ENCODE measurements at regions not wholly inside any gene's neighbourhood (a gene's known extent, or its start where the extent isn't known, plus 50 kb on each side); places are given as distances from the start of the nearest gene placed in this dataset.
"Not testable (repeated sequence)": the region's sequence is repeated elsewhere in the genome, so short reads cannot be mapped to it uniquely, and the experiment has no call there.

GRCh38 chrX:66833426-66833825, 194.5 kb upstream of the EDA2R start:
- Histone ChIP-seq H3K36me3 (ENCODE audit: control insufficient read depth in 1 of 2, insufficient read depth in 2 of 2, low read length in 2 of 2) (no peaks in the 10 kb centered on the region), H3K9me3 (ENCODE audit: control insufficient read depth in 1 of 2, low read length in 2 of 2) (peaks cover 0 to 3% of the 10 kb centered on the region in 2 donors), H3K27me3 (ENCODE audit: control insufficient read depth in 1 of 2, insufficient read depth in 2 of 2, low read length in 2 of 2) (no peaks in the 10 kb centered on the region), H3K9ac (ENCODE audit: low read depth in 1 of 2, low read length in 2 of 2) (no peak overlapping the region), H3K27ac (ENCODE audit: low read depth, low read length) (no peak overlapping the region), H3K4me3 (ENCODE audit: low read depth in 1 of 2, low read length in 2 of 2) (no peak overlapping the region), H3K4me1 (ENCODE audit: control insufficient read depth in 1 of 2, insufficient read depth in 2 of 2, low read length in 2 of 2) (no peaks in the 10 kb centered on the region)

- Histone ChIP-seq H3K4me3 (ENCODE audit: low read depth in 1 of 2, low read length in 2 of 2) (no peak overlapping the region), H3K27me3 (ENCODE audit: control insufficient read depth in 1 of 2, insufficient read depth in 2 of 2, low read length in 2 of 2) (no peaks in the 10 kb centered on the region)
Observed at GRCh38 chrX:66815227-66815626, 176.3 kb upstream of the EDA2R start.

DNA sequence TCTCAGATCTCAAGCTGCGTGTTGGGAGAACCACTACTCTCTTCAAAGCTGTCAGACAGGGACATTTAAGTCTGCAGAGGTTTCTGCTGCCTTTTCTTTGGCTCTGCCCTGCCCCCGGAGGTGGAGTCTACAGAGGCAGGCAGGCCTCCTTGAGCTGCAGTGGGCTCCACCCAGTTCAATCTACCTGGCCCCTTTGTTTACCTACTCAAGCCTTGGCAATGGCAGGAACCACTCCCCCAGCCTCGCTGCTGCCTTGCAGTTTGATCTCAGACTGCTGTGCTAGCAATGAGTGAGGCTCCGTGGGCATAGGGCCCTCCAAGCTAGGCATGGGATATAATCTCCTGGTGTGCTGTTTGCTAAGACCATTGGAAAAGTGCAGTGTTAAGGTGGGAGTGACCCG, 155.6 kb upstream of the EDA2R start:
- H3K9me3 ChIP-seq (ENCODE audit: control insufficient read depth in 1 of 2, low read length in 2 of 2); H3K4me1 ChIP-seq (ENCODE audit: control insufficient read depth in 1 of 2, insufficient read depth in 2 of 2, low read length in 2 of 2); H3K36me3 ChIP-seq (ENCODE audit: control insufficient read depth in 1 of 2, insufficient read depth in 2 of 2, low read length in 2 of 2); H3K27me3 ChIP-seq (ENCODE audit: control insufficient read depth in 1 of 2, insufficient read depth in 2 of 2, low read length in 2 of 2); H3K27ac ChIP-seq (ENCODE audit: low read depth, low read length); H3K9ac ChIP-seq (ENCODE audit: low read depth in 1 of 2, low read length in 2 of 2); H3K4me3 ChIP-seq (ENCODE audit: low read depth in 1 of 2, low read length in 2 of 2): not testable (repeated sequence)

More at GRCh38 chrX:66815227-66815626, 176.3 kb upstream of the EDA2R start:
- no peaks in the 10 kb centered on the region for H3K9me3 ChIP-seq (ENCODE audit: control insufficient read depth in 1 of 2, low read length in 2 of 2)
- no peaks in the 10 kb centered on the region for H3K4me1 ChIP-seq (ENCODE audit: control insufficient read depth in 1 of 2, insufficient read depth in 2 of 2, low read length in 2 of 2)
- H3K27ac ChIP-seq (ENCODE audit: low read depth, low read length) = no peak overlapping the region
- H3K9ac ChIP-seq (ENCODE audit: low read depth in 1 of 2, low read length in 2 of 2) = no peak overlapping the region
- H3K36me3 ChIP-seq (ENCODE audit: control insufficient read depth in 1 of 2, insufficient read depth in 2 of 2, low read length in 2 of 2) = no peaks in the 10 kb centered on the region

DNA sequence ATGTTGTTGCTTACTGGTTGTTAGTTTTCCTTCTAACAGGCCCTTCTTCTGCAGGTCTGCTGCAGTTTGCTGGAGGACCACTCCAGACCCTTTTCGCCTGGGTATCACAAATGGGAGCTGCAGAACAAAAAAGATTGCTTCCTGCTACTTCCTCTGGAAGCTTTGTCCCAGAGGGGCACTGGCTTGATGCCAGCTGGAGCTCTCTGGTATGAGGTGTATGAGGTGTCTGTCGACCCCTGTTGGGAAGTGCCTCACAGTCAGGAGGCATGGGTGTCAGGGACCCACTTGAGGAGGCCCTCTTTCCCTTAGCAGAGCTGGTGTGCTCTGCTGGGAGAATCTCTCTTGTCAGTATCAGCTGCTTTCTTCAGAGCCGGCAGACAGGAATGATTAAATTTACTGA, 127.4 kb upstream of the EDA2R start:
- no peaks in the 10 kb centered on the region for H3K27me3 ChIP-seq (ENCODE audit: control insufficient read depth in 1 of 2, insufficient read depth in 2 of 2, low read length in 2 of 2)
- H3K27ac ChIP-seq (ENCODE audit: low read depth, low read length) = no peak overlapping the region
- no peaks in the 10 kb centered on the region for H3K36me3 ChIP-seq (ENCODE audit: control insufficient read depth in 1 of 2, insufficient read depth in 2 of 2, low read length in 2 of 2)
- H3K4me3 ChIP-seq (ENCODE audit: low read depth in 1 of 2, low read length in 2 of 2) = no peak overlapping the region
- H3K4me1 ChIP-seq (ENCODE audit: control insufficient read depth in 1 of 2, insufficient read depth in 2 of 2, low read length in 2 of 2) = no peaks in the 10 kb centered on the region
- H3K9ac ChIP-seq (ENCODE audit: low read depth in 1 of 2, low read length in 2 of 2) = no peak overlapping the region
- H3K9me3 ChIP-seq (ENCODE audit: control insufficient read depth in 1 of 2, low read length in 2 of 2) = no peaks in the 10 kb centered on the region

DNA sequence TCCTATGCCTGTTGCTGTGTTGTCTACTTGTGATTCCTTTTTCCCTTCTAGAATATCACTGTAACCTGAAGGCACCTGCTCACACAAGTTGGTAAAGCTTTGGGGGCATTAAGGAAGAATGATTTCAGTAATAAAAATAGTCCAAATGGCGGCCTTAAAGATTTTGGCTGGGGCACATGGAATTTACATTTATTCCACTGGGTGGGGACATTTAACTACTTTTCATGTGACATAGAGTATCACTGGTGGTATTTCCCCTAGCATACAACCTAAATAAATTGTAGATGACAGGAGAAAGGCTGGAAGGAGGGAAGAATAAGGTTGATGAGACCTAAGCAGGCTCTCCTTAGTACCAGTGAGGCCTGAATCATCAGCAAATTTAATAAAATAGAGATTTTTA, 121.8 kb upstream of the EDA2R start:
- H3K27me3 ChIP-seq (ENCODE audit: control insufficient read depth in 1 of 2, insufficient read depth in 2 of 2, low read length in 2 of 2) = no peaks in the 10 kb centered on the region

DNA sequence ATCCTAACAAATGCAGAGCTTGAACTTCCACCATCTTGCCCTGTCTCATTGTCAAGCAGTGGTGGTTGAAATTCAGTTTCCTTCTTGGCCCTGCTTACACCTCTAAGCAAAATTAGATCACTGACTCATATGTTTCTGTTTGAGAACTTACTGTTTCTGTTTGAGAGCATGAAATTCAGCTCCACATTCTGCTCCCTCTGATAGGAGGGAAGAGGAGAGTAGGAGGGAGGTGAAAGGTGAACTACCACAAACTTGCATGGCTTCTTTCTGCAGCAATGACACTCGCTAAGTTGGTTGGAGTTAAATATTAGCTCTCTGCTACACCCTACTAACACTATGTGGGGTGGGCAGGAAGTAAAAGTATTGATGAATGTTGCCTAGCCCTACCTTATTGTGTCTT, 117.8 kb upstream of the EDA2R start:
- H3K4me1 ChIP-seq (ENCODE audit: control insufficient read depth in 1 of 2, insufficient read depth in 2 of 2, low read length in 2 of 2) = no peaks in the 10 kb centered on the region
- no peak overlapping the region for H3K9ac ChIP-seq (ENCODE audit: low read depth in 1 of 2, low read length in 2 of 2)
- H3K4me3 ChIP-seq (ENCODE audit: low read depth in 1 of 2, low read length in 2 of 2) = no peak overlapping the region
- no peaks in the 10 kb centered on the region for H3K36me3 ChIP-seq (ENCODE audit: control insufficient read depth in 1 of 2, insufficient read depth in 2 of 2, low read length in 2 of 2)
- no peaks in the 10 kb centered on the region for H3K9me3 ChIP-seq (ENCODE audit: control insufficient read depth in 1 of 2, low read length in 2 of 2)
- no peaks in the 10 kb centered on the region for H3K27me3 ChIP-seq (ENCODE audit: control insufficient read depth in 1 of 2, insufficient read depth in 2 of 2, low read length in 2 of 2)
- no peak overlapping the region for H3K27ac ChIP-seq (ENCODE audit: low read depth, low read length)

More for the DNA sequence above, 121.8 kb upstream of the EDA2R start:
- no peak overlapping the region for H3K9ac ChIP-seq (ENCODE audit: low read depth in 1 of 2, low read length in 2 of 2)
- no peak overlapping the region for H3K4me3 ChIP-seq (ENCODE audit: low read depth in 1 of 2, low read length in 2 of 2)
- H3K9me3 ChIP-seq (ENCODE audit: control insufficient read depth in 1 of 2, low read length in 2 of 2) = no peaks in the 10 kb centered on the region
- no peaks in the 10 kb centered on the region for H3K36me3 ChIP-seq (ENCODE audit: control insufficient read depth in 1 of 2, insufficient read depth in 2 of 2, low read length in 2 of 2)
- no peak overlapping the region for H3K27ac ChIP-seq (ENCODE audit: low read depth, low read length)
- no peaks in the 10 kb centered on the region for H3K4me1 ChIP-seq (ENCODE audit: control insufficient read depth in 1 of 2, insufficient read depth in 2 of 2, low read length in 2 of 2)

DNA sequence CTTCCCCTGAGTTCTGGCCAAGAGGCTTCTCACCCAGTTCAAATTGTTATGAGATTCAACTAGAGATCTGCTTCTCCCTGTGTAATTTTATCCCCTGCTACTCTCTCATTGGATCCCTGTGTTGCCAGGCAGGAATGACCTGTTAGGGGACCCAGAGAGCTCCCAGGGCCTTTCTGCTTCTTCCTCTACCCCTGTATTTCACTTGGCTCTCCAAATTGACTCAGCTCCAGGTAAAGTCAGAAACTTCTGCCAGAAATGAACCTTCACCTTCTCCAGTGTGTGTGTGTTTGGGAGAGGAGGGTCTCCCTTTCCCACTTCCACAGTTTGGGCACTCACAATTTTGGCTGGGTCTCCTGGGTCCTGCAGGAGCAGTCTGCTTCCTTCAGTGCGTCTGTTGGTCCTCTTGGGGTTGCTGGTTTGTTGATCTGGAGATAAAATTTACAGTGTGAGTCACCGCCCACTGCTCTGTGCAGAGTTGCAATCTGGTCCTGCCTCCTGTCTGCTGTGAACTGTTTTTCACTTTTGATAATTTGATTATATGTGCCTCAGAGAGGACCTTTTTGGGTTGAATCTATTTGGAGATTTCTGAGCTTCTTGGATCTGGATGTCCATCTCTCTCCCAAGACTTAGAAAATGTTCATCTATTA, 112.4 kb upstream of the EDA2R start:
- Histone ChIP-seq H3K27ac (ENCODE audit: low read depth, low read length) (no peak overlapping the region), H3K27me3 (ENCODE audit: control insufficient read depth in 1 of 2, insufficient read depth in 2 of 2, low read length in 2 of 2) (no peaks in the 10 kb centered on the region), H3K9ac (ENCODE audit: low read depth in 1 of 2, low read length in 2 of 2) (no peak overlapping the region), H3K36me3 (ENCODE audit: control insufficient read depth in 1 of 2, insufficient read depth in 2 of 2, low read length in 2 of 2) (no peaks in the 10 kb centered on the region), H3K4me3 (ENCODE audit: low read depth in 1 of 2, low read length in 2 of 2) (no peak overlapping the region), H3K9me3 (ENCODE audit: control insufficient read depth in 1 of 2, low read length in 2 of 2) (no peaks in the 10 kb centered on the region), H3K4me1 (ENCODE audit: control insufficient read depth in 1 of 2, insufficient read depth in 2 of 2, low read length in 2 of 2) (no peaks in the 10 kb centered on the region)

- not testable (repeated sequence) for H3K36me3 ChIP-seq (ENCODE audit: control insufficient read depth in 1 of 2, insufficient read depth in 2 of 2, low read length in 2 of 2)
Observed at GRCh38 chrX:66744519-66744918, 105.6 kb upstream of the EDA2R start.

DNA sequence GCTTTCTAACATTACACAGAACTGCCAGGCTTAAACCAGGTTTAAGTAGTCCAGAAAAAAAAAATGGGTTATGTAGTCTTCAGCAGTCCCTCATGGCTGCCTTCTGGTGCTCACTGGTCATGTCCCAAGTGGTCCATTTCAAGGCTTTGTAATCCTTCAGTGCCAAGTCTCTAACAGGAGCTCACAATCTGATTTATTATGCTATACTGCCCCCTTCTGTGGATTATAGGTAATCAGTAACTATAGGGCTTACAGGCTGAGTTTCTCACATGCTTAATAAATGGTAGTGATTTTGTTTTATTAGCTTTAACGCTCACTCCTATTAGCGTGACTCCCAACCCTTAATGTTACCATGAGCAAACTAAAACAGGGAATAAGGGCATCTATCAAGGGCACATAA, 92.5 kb upstream of the EDA2R start:
- Histone ChIP-seq H3K36me3 (ENCODE audit: control insufficient read depth in 1 of 2, insufficient read depth in 2 of 2, low read length in 2 of 2) (no peaks in the 10 kb centered on the region), H3K27me3 (ENCODE audit: control insufficient read depth in 1 of 2, insufficient read depth in 2 of 2, low read length in 2 of 2) (no peaks in the 10 kb centered on the region), H3K4me3 (ENCODE audit: low read depth in 1 of 2, low read length in 2 of 2) (no peak overlapping the region), H3K4me1 (ENCODE audit: control insufficient read depth in 1 of 2, insufficient read depth in 2 of 2, low read length in 2 of 2) (no peaks in the 10 kb centered on the region), H3K9me3 (ENCODE audit: control insufficient read depth in 1 of 2, low read length in 2 of 2) (no peaks in the 10 kb centered on the region), H3K27ac (ENCODE audit: low read depth, low read length) (no peak overlapping the region), H3K9ac (ENCODE audit: low read depth in 1 of 2, low read length in 2 of 2) (no peak overlapping the region)

More at GRCh38 chrX:66744519-66744918, 105.6 kb upstream of the EDA2R start:
- H3K27me3 ChIP-seq (ENCODE audit: control insufficient read depth in 1 of 2, insufficient read depth in 2 of 2, low read length in 2 of 2); H3K9ac ChIP-seq (ENCODE audit: low read depth in 1 of 2, low read length in 2 of 2); H3K4me3 ChIP-seq (ENCODE audit: low read depth in 1 of 2, low read length in 2 of 2); H3K9me3 ChIP-seq (ENCODE audit: control insufficient read depth in 1 of 2, low read length in 2 of 2); H3K27ac ChIP-seq (ENCODE audit: low read depth, low read length); H3K4me1 ChIP-seq (ENCODE audit: control insufficient read depth in 1 of 2, insufficient read depth in 2 of 2, low read length in 2 of 2): not testable (repeated sequence)

- H3K27me3 ChIP-seq (ENCODE audit: control insufficient read depth in 1 of 2, insufficient read depth in 2 of 2, low read length in 2 of 2) = no peaks in the 10 kb centered on the region
- peak overlapping the region; percentile 65 to 71 for H3K4me3 ChIP-seq (ENCODE audit: low read depth in 1 of 2, low read length in 2 of 2)
- no peak overlapping the region for H3K27ac ChIP-seq (ENCODE audit: low read depth, low read length)
- no peaks in the 10 kb centered on the region for H3K4me1 ChIP-seq (ENCODE audit: control insufficient read depth in 1 of 2, insufficient read depth in 2 of 2, low read length in 2 of 2)
- H3K9me3 ChIP-seq (ENCODE audit: control insufficient read depth in 1 of 2, low read length in 2 of 2) = no peaks in the 10 kb centered on the region
- no peak overlapping the region for H3K9ac ChIP-seq (ENCODE audit: low read depth in 1 of 2, low read length in 2 of 2)
- no peaks in the 10 kb centered on the region for H3K36me3 ChIP-seq (ENCODE audit: control insufficient read depth in 1 of 2, insufficient read depth in 2 of 2, low read length in 2 of 2)
Observed at GRCh38 chrX:66728818-66729271, 90.0 kb upstream of the EDA2R start.

GRCh38 chrX:66717926-66718325, 79.0 kb upstream of the EDA2R start:
- Histone ChIP-seq H3K27ac (ENCODE audit: low read depth, low read length) (no peak overlapping the region), H3K4me3 (ENCODE audit: low read depth in 1 of 2, low read length in 2 of 2) (no peak overlapping the region), H3K27me3 (ENCODE audit: control insufficient read depth in 1 of 2, insufficient read depth in 2 of 2, low read length in 2 of 2) (no peaks in the 10 kb centered on the region), H3K9ac (ENCODE audit: low read depth in 1 of 2, low read length in 2 of 2) (no peak overlapping the region), H3K4me1 (ENCODE audit: control insufficient read depth in 1 of 2, insufficient read depth in 2 of 2, low read length in 2 of 2) (no peaks in the 10 kb centered on the region), H3K36me3 (ENCODE audit: control insufficient read depth in 1 of 2, insufficient read depth in 2 of 2, low read length in 2 of 2) (no peaks in the 10 kb centered on the region), H3K9me3 (ENCODE audit: control insufficient read depth in 1 of 2, low read length in 2 of 2) (no peaks in the 10 kb centered on the region)
